GM12872 (cell line): ENCODE measurements at regions not wholly inside any gene's neighbourhood (a gene's known extent, or its start where the extent isn't known, plus 50 kb on each side); places are given as distances from the start of the nearest gene placed in this dataset.

Experiments
- CTCF ChIP-seq: IDR thresholded peaks from 3 replicates; pipeline ENCODE4 v1.5.1; 2011; ENCODE audit warnings: low read depth, mild to moderate bottlenecking, low read length, moderate library complexity; ENCODE audit not compliant: insufficient read depth

GRCh38 chr2:13091455-13091854, 374.7 kb downstream of the TRIB2 start:
- no peak for TF ChIP-seq CTCF

- no peak for TF ChIP-seq CTCF
Measured at GRCh38 chr2:13091861-13092378, 375.2 kb downstream of the TRIB2 start.

GRCh38 chr2:13093416-13093991, 376.8 kb downstream of the TRIB2 start:
- no peak for TF ChIP-seq CTCF

- TF ChIP-seq CTCF = no peak
Measured at GRCh38 chr2:13102397-13103063, 385.8 kb downstream of the TRIB2 start.

GRCh38 chr2:13103151-13103550, 386.4 kb downstream of the TRIB2 start:
- TF ChIP-seq CTCF = no peak

GRCh38 chr2:13103778-13104493, 387.2 kb downstream of the TRIB2 start:
- TF ChIP-seq CTCF = no peak

- no peak for TF ChIP-seq CTCF
Measured at GRCh38 chr2:13104723-13105122, 388.0 kb downstream of the TRIB2 start.
